ENCODE measurements at regions not wholly inside any gene's neighbourhood (a gene's known extent, or its start where the extent isn't known, plus 50 kb on each side); places are given as distances from the start of the nearest gene placed in this dataset.
A peak's percentile ranks its signal among the peaks of the same experiment; 100 is the strongest.

- FAIRE-seq: no peak
- intact Hi-C loops (cut with micrococcal nuclease): no loop called here
- H3K9ac ChIP-seq (replicated peaks; ENCODE audit: extremely low read depth, insufficient read depth, low read length): no peak overlapping the region
- H2AFZ ChIP-seq (ENCODE audit: low read depth, low read length): no peak overlapping the region
- no peak overlapping the region for H3K27ac ChIP-seq (ENCODE audit: insufficient read depth, low read depth, low read length)
- POLR2A ChIA-PET: no interaction called here
- H3K9me3 ChIP-seq (replicated peaks; ENCODE audit: control insufficient read depth, insufficient read depth, low read length): no peaks in the 10 kb centered on the region
- no peaks in the 10 kb centered on the region for H3K36me3 ChIP-seq (ENCODE audit: control insufficient read depth in 2 of 2, extremely low read depth in 1 of 2, insufficient read depth in 2 of 2, low read length in 2 of 2)
- CTCF ChIA-PET: no interaction called here
- TF ChIP-seq GATA2 (IDR thresholded peaks at IDR 0.05; ENCODE audit: insufficient read depth, insufficient read length, low read depth, low read length) (no peak), CTCF (IDR thresholded peaks at IDR 0.05; ENCODE audit: extremely low read depth in 1 of 2, insufficient read depth in 1 of 2, low read depth in 1 of 2, low read length in 2 of 2) (no peak), MAX (IDR thresholded peaks at IDR 0.05; ENCODE audit: insufficient read depth, insufficient read length) (no peak), POLR2AphosphoS5 (IDR thresholded peaks at IDR 0.05; ENCODE audit: insufficient read depth, low read depth, low read length) (no peak), MYC (IDR thresholded peaks at IDR 0.05; ENCODE audit: low read depth, low read length) (no peak), POLR2A (IDR thresholded peaks at IDR 0.05; ENCODE audit: low read depth, low read length) (no peak), EZH2 (IDR thresholded peaks at IDR 0.05; ENCODE audit: borderline replicate concordance, low read depth, low read length, severe bottlenecking) (no peak), JUN (IDR thresholded peaks at IDR 0.05; ENCODE audit: borderline replicate concordance, insufficient read depth, insufficient read length, low read depth) (no peak), FOS (IDR thresholded peaks at IDR 0.05; ENCODE audit: borderline replicate concordance, insufficient read depth, low read length) (no peak)
- H3K9me1 ChIP-seq (replicated peaks; ENCODE audit: control insufficient read depth, extremely low read depth, insufficient read depth, low read length): no peaks in the 10 kb centered on the region
- DNase-seq (ENCODE audit: low read depth, low spot score): peak; percentile 25
- dilution Hi-C loops (cut with MboI; ENCODE audit: extremely low pct_ligation_motif_present, low sequenced_read_pairs): no loop called here
- H3K79me2 ChIP-seq (ENCODE audit: control insufficient read depth, insufficient read depth, low read length): no peaks in the 10 kb centered on the region
- no peaks in the 10 kb centered on the region for H4K20me1 ChIP-seq (replicated peaks; ENCODE audit: control insufficient read depth, extremely low read depth, insufficient read depth, low read length)
- H3K27me3 ChIP-seq (ENCODE audit: control insufficient read depth in 2 of 2, insufficient read depth in 2 of 2, low read length in 2 of 2): no peaks in the 10 kb centered on the region
- no TSS peak for BruUV-seq (replicated peaks)
- no peak overlapping the region for H3K4me3 ChIP-seq (replicated peaks in 1 of 3; ENCODE audit: insufficient read depth in 1 of 3, low read depth in 1 of 3, low read length in 3 of 3)
- H3K4me2 ChIP-seq (ENCODE audit: insufficient read depth, low read length): no peak overlapping the region
- H3K4me1 ChIP-seq (ENCODE audit: control insufficient read depth, extremely low read depth, insufficient read depth, low read length): no peaks in the 10 kb centered on the region
These were observed 123.9 kb downstream of the CTNND1 start for GRCh38 chr11:57885298-57886050.
